Activated CD4-positive, alpha-beta T cell treated with anti-CD3 and anti-CD28 coated beads, Interleukin-2, amount 50 U/mL, for 16 hours (primary cell): ENCODE measurements at regions not wholly inside any gene's neighbourhood (a gene's known extent, or its start where the extent isn't known, plus 50 kb on each side); places are given as distances from the start of the nearest gene placed in this dataset.
A peak's percentile ranks its signal among the peaks of the same experiment; 100 is the strongest.

Experiments
- DNase-seq: peaks from one replicate; pipeline ENCODE4 v3.0.0-alpha.2; 2020

DNA sequence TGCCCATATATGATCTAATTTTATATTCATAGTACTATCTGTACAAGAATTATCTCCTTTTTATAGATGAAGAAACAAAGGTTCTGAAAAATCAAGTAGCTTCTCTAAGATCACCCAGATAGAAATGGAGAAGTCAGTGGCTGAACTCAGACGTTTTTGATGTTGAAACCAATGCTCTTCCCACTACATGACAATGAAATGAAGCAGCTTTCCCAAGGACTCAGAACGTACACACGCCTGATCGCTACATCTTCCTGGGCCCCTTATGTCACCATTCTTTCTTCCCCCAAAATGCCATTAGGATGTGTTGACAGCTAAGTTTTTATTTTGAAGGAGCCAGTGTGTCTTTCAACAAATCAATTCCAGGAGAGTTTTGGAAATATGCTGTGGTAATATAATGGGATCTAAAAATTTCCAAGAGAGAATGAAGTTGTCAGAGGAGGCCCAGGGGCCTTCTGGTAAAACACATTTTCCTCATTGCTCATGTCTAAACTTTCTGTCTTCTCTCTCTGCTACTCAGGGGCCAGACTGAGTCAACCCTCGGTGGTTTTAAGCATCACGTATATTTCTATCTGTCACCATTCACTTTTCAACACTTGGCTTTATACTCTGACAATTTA lies 98.1 kb upstream of the COL21A1 start:
- DNase-seq, result no peak

DNA sequence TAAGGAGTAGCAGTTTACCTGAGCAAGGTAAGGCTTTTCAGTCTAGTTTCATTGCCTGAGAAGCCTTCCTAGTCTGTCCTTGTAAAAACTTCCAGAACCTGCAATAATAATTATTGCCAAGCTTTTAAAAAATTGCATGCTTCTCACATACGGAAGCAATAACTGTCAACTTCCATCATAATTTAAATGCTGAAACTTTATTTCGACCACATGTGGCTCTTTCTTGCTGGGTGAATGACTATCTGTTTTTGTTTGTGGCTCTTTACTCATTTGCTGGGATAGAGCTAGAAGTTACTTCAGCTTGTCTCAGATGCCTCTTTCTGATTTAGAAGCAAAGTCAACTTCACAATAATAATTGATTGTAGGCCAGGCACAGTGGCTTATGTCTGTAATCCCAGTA lies 95.9 kb upstream of the COL21A1 start:
- no peak for DNase-seq

GRCh38 chr6:56339524-56339923 lies 92.1 kb upstream of the COL21A1 start:
- DNase-seq, result no peak

DNA sequence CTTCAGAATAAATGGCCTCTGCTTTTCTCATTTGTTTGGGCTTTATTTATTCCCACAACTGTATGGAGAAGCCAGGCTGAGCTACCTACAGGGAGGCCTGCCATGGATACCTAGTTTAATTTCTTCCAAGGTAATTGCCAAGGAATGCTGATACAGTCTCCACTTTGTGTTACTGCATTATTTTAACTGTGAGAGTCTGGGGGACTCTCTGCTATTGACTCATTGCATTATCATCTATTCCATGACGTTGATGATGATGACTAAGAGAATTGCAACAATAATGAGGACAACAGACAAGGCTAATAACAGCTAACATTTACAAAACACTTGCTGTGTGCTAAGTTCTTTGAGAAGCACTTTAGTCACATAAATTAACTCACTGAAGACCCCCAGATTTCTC lies 88.3 kb upstream of the COL21A1 start:
- DNase-seq, result no peak

DNA sequence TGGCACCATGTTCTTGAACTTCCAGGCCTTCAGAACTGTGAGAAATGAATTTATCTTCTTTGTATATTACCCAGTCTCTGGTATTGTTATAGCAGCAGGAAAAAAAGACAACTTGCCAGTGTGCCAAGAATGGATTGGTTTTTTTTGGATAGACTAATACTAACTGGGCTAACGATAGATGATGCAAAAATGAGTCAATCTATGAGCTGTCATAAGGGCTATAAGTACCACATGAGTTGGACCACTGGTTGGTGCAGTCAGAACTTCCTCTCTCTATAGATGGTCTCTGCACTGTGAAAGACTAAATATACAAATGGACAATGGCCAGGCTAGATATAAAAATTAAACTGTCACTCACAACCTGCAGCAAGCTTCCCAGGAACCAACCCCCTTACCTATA lies 87.6 kb upstream of the COL21A1 start:
- DNase-seq, result no peak

DNA sequence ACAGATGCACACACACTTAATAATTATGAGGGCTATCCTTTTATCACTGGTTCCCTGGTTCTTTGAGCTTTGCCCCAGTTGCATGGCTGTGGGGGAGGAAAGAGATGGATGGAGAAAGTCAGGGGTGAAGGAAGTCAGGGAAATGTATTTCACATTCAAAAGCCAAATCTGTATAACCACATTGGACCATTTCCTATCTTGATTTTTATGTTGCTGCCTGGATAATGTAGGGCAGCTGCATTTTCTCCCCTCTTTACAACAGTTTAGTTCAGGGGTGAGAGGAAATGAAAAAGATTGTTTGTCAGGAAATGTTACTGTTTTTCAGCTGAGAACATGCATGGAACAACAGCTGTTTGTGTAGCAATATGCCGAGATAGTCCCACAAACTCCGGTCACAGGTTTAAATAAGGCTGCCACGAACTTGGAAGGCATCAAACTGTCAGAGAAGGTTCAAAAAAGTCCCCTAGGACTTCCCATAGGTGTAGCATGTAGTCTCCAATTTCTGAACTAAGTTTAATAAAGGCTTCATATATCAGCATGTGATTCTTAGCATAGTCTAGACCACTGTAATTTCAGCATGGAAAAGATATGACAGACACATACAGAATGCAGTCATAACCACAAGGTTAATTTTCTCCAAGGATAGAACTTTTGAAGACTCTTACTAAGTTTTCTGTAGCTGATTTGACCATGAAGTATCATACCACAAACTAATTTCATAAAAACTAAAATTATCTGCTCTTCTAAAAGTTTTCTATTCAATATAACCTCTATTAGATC lies 82.1 kb upstream of the COL21A1 start:
- DNase-seq, result no peak

DNA sequence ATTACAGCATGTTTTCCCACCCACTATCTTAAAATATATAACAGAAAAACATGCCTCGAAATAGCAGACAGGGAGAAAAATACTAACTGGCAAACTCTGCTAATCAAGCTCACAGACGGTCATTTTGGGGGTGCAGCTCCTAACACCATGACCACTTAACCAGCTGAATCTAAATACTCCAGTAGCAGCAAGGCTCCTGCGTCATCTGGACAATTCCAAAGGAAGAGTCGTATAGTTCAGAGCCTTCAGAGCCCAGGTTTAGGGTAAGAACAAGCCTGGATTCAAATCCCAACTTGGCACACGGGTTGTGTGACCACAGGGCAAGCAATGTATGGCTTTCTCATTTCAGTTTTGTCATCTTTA lies 81.3 kb upstream of the COL21A1 start:
- no peak for DNase-seq

DNA sequence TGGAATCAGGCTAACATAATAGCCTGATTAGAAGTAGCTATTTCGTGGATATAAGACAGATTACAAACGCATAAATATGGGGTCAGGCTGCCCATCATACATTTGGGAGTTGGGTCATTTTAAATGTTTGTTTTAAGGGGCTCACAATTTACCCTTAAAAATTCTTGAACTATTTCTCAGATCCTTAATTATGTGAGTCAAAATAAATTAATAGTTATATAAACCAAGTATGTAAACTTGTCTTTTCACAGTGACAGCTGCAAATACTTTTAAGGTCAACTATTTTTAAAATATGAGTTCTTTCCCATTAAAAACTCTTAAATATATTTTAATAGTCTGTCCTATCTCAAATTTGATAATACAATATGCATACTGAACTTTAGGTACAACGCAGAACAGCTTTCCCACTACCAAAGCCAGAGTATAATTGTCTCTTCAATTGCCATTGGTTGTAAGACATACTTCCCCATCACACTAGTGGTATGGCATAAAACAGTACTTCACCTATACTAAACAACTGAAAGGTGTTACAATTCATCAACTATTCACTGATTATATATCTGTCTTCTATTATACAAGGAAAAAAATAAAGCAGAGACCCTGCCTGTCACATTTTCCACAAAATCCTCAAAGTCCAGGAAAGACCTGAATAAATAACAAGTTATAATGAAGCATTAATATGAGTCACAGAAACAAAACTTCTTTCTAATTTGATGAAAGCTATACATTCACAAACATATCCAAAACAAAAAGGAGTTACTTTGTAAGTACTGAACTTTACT lies 80.8 kb upstream of the COL21A1 start:
- no peak for DNase-seq

- DNase-seq, result no peak
Measured at GRCh38 chr6:56324396-56324795, 77.0 kb upstream of the COL21A1 start.

- no peak for DNase-seq
Measured at GRCh38 chr6:56318851-56319250, 71.5 kb upstream of the COL21A1 start.

GRCh38 chr6:56314683-56315523 lies 67.5 kb upstream of the COL21A1 start:
- peak; percentile 23 for DNase-seq

DNA sequence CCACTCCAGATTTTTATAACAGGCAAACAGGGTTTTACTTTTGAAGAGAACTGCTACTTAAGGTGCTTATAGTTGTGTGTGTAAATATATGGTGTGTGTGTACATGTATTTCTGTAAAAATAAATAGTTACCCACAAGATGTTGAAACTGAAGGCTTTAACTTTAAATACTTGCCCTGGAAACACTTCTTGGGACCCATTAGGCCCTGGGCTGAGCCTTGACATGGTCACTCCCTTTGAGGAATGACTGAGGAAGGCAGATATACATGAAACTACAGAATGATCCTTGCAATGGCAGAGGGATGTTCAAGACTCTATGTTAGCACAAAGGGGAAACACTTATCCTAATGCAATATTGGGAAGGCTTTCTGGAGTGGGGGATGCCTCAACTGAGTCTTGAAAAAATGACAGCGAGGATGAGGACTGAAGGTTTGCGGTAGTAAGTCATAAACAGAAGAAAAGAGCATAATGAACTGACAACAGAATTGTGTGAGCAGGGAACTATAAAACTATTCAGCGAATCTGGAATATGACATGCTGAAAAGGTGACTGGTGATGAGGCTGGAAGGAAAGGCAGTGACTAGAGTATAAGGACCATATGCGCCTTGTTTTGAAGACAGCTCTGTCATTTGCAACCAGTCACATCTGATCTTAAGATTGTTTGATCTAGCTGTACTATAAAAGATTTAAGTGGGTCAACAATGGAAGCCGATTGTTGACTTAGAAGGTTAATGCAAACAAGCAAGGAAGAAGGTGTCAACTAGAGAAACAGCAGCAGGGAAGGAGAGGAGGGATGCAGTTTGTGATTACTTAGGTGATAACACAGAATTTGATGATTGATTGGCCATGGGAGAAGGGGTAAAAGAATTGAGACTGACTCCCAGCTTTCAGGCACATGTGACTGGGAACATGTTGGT lies 64.4 kb upstream of the COL21A1 start:
- DNase-seq, result no peak

- no peak for DNase-seq
Measured at GRCh38 chr6:56311061-56311460, 63.7 kb upstream of the COL21A1 start.

- no peak for DNase-seq
Measured at GRCh38 chr6:56310241-56310640, 62.9 kb upstream of the COL21A1 start.

DNA sequence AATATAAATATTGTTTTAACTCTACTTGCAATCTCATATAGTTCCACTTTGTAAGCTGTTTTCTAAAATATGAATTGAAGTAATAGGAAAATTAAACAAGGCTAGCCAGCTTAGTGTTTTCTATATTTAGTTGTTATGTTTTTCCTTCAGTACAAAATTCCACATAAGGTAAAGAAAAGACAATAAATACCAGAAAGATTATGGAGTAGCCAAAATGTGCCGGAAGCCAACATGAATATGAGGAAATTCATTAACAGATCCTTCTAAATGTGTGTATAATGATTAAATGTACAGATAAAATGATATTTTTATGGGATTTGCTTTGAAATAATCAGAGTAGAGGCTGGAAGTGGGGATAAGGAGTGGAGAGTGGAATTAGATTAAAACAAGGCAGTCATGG lies 52.5 kb upstream of the COL21A1 start:
- DNase-seq, result no peak

DNA sequence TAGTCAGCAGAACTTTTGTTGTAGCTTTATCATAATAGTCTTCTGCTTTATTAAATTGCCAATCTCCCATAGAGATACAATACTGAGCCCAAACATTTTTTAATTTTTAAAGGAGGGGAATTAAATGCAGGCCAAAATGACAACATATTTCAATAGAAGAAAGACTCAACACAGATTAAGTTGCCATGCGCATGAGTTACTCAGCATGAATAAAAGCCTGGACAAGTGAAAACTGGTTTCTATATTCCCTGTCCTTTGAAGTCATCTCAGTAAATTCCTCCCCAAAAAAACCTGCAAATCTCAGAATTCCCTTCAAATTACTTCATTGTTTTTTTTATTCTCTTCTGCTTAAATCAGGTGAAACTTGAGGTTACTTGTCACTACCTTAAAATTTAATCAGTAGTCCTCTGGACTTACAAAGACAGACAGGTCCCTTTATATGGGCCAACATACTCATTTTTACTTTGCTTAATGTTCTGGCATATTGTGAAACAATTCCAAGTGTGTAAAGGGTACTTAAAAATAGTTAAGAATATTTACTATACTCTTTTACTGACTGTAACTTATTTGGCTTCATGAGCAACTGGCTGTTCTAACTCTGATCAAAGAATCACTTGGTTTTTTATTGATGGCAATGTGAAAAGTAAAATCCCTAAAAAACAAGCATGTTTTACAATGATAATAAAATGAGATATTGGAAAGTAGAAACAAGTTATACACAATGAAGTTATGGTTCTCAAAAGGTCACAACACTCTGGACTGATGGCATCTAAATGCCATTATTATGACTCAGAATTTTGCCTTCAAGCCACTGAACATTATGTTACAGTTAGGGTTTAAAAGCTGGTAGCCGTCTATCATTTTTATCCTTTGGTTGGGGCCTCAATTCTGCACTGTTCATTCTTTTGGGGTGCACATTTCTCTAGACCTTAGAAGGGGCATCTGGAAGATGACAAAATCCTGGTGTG lies 49.9 kb upstream of the COL21A1 start:
- DNase-seq, result no peak
